PC-9 (cell line): ENCODE measurements at regions not wholly inside any gene's neighbourhood (a gene's known extent, or its start where the extent isn't known, plus 50 kb on each side); places are given as distances from the start of the nearest gene placed in this dataset.

Experiments used
- BruUV-seq: library from RNA; stranded (reverse); fragments of 400-500 nt; replicated peaks from 2 replicates; lab custom pipeline; 2021; lab: Mats Ljungman, UMichigan
- CTCF ChIA-PET: fragments of 300-600 bp; sonication (Branson Sonifier 250); formaldehyde crosslinking; loops from one replicate; lab custom pipeline; 2022; ENCODE audit warnings: antibody characterized with exemption; lab: Charles Lee
- POLR2A ChIA-PET: fragments of 300-600 bp; sonication (Branson Sonifier 250); formaldehyde crosslinking; loops from one replicate; lab custom pipeline; 2022; ENCODE audit warnings: antibody characterized with exemption; ENCODE audit not compliant: unreplicated experiment; lab: Charles Lee
- DNase-seq, 2 experiments: peaks; one replicate each; pipeline versions ENCODE4 v3.0.0 to v3.0.0-alpha.2; 2015 to 2022; ENCODE audit warnings: mixed read lengths in 1 of 2
- H2AFZ ChIP-seq: fragments of 200-600 bp; sonication (generic); 2 replicates; pipeline ENCODE4 v1.8.1; 2017; ENCODE audit warnings: antibody characterized with exemption
- H3F3A ChIP-seq: fragments of 200-600 bp; sonication (generic); 2 replicates; pipeline ENCODE4 v1.8.1; 2017; ENCODE audit warnings: antibody characterized with exemption, mild to moderate bottlenecking, low read depth; ENCODE audit not compliant: insufficient read depth
- H3K27ac ChIP-seq: fragments of 200-600 bp; sonication (generic); 2 replicates; pipeline ENCODE4 v1.6.1; 2016; ENCODE audit warnings: mixed run types
- H3K27me3 ChIP-seq: fragments of 200-600 bp; sonication (generic); 2 replicates; pipeline ENCODE4 v1.6.1; 2016; ENCODE audit warnings: low read depth, mixed run types; ENCODE audit not compliant: insufficient read depth
- H3K36me3 ChIP-seq: fragments of 200-600 bp; sonication (generic); 2 replicates; pipeline ENCODE4 v1.6.1; 2016; ENCODE audit warnings: low read depth, mixed run types
- H3K4me1 ChIP-seq: fragments of 200-600 bp; sonication (generic); replicated peaks from 2 replicates; pipeline ENCODE4 v1.6.1; 2016; ENCODE audit warnings: mixed run types; ENCODE audit not compliant: insufficient read depth
- H3K4me2 ChIP-seq: fragments of 200-600 bp; sonication (generic); 2 replicates; pipeline ENCODE4 v1.6.1; 2017; ENCODE audit warnings: mixed run types
- H3K4me3 ChIP-seq: fragments of 200-600 bp; sonication (generic); 2 replicates; pipeline ENCODE4 v1.6.1; 2016; ENCODE audit warnings: mixed run types
- H3K79me2 ChIP-seq: fragments of 200-600 bp; sonication (generic); 2 replicates; pipeline ENCODE4 v1.6.1; 2017; ENCODE audit warnings: low read depth, mixed run types
- H3K9me2 ChIP-seq: fragments of 200-600 bp; sonication (generic); 2 replicates; pipeline ENCODE4 v1.8.1; 2017; ENCODE audit warnings: mild to moderate bottlenecking; ENCODE audit not compliant: insufficient read depth
- H3K9me3 ChIP-seq: fragments of 200-600 bp; sonication (generic); 2 replicates; pipeline ENCODE4 v1.8.1; 2016; ENCODE audit warnings: low read depth; ENCODE audit not compliant: insufficient read depth
- H4K20me1 ChIP-seq: fragments of 200-600 bp; sonication (generic); 2 replicates; pipeline ENCODE4 v1.8.1; 2017; ENCODE audit not compliant: insufficient read depth
- EZH2 ChIP-seq: fragments of 200-600 bp; sonication (generic); IDR thresholded peaks from 2 replicates; pipeline ENCODE4 v1.8.0; 2017; ENCODE audit warnings: antibody characterized with exemption, low read depth
- intact Hi-C: fragments of 100-400 bp; cut with micrococcal nuclease; formaldehyde crosslinking; loops from one replicate; pipeline ENCODE4 v1.10.0; 2022; ENCODE audit not compliant: unreplicated experiment
- TF ChIP-seq, protein P1 (sequence below): fragments of 200-600 bp; sonication (generic); conservative IDR thresholded peaks from 2 replicates; pipeline ENCODE4 v1.6.1; 2017; ENCODE audit warnings: mixed run types, antibody characterized with exemption, mild to moderate bottlenecking, moderate library complexity

GRCh38 chr13:78410847-78411246 is 192.5 kb downstream of the POU4F1 start:
- no peak overlapping the region for H2AFZ ChIP-seq
- no peaks in the 10 kb centered on the region for H4K20me1 ChIP-seq
- H3K4me1 ChIP-seq, result no peaks in the 10 kb centered on the region
- CTCF ChIA-PET, result no interaction called here
- no TSS peak for BruUV-seq
- H3K27ac ChIP-seq, result no peak overlapping the region
- H3K4me2 ChIP-seq, result no peak overlapping the region
- no peaks in the 10 kb centered on the region for H3K79me2 ChIP-seq
- no peaks in the 10 kb centered on the region for H3K27me3 ChIP-seq
- POLR2A ChIA-PET, result no interaction called here
- H3K9me2 ChIP-seq, result no peaks in the 10 kb centered on the region
- H3F3A ChIP-seq, result no peaks in the 10 kb centered on the region
- no peaks in the 10 kb centered on the region for H3K36me3 ChIP-seq
- no peaks in the 10 kb centered on the region for H3K9me3 ChIP-seq
- no peak overlapping the region for H3K4me3 ChIP-seq
- DNase-seq, result no peak
- no peak for TF ChIP-seq EZH2
- TF ChIP-seq, protein P1, sequence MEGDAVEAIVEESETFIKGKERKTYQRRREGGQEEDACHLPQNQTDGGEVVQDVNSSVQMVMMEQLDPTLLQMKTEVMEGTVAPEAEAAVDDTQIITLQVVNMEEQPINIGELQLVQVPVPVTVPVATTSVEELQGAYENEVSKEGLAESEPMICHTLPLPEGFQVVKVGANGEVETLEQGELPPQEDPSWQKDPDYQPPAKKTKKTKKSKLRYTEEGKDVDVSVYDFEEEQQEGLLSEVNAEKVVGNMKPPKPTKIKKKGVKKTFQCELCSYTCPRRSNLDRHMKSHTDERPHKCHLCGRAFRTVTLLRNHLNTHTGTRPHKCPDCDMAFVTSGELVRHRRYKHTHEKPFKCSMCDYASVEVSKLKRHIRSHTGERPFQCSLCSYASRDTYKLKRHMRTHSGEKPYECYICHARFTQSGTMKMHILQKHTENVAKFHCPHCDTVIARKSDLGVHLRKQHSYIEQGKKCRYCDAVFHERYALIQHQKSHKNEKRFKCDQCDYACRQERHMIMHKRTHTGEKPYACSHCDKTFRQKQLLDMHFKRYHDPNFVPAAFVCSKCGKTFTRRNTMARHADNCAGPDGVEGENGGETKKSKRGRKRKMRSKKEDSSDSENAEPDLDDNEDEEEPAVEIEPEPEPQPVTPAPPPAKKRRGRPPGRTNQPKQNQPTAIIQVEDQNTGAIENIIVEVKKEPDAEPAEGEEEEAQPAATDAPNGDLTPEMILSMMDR, result no peak
- intact Hi-C loops, result no loop called here

DNA sequence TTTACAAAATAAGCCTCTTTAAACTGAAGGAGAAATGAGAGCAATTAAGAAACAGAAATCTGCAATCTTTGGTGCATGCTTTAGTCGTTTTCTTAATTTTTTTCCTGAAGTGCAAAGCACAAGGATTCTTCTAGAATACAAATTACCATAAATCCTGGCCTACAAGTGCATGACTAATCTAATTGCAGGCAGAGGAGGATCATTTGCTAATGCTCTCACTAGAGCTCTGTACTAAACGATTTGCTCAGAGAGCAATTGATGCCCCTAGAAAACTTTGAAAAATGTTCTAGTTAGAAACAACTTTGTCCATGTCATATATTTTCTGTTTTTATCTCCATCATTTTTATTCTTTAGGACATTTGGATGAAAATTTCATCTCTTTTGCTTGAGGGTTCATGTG is 193.2 kb downstream of the POU4F1 start:
- BruUV-seq, result no TSS peak
- Histone ChIP-seq H3K4me2 (no peak overlapping the region), H3K27ac (no peak overlapping the region), H2AFZ (no peak overlapping the region), H3K36me3 (no peaks in the 10 kb centered on the region), H3K79me2 (no peaks in the 10 kb centered on the region), H3K4me3 (no peak overlapping the region), H3K9me2 (no peaks in the 10 kb centered on the region), H3F3A (no peaks in the 10 kb centered on the region), H4K20me1 (no peaks in the 10 kb centered on the region), H3K4me1 (no peaks in the 10 kb centered on the region), H3K9me3 (no peaks in the 10 kb centered on the region), H3K27me3 (no peaks in the 10 kb centered on the region)
- intact Hi-C loops, result no loop called here
- TF ChIP-seq EZH2, result no peak
- TF ChIP-seq, protein P1, result no peak
- POLR2A ChIA-PET, result no interaction called here
- CTCF ChIA-PET, result no interaction called here
- no peak for DNase-seq

DNA sequence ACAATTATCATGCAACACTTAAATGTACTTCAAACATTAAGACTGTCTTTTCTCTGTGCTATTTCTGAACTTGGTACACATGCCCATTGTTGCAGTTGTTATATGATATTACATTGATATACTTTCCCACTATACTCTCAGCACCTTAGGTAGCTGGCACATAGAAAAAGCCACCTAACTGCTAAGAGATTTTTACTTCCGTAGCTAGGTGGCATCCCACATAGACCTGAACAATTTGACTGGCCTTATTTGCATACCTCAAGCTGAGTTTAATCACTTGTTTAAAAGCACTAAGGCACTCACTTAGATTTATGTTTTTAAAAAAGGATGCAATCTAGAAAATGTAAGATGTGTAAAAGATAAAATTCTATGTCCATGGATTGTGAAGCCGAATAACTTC is 194.2 kb downstream of the POU4F1 start:
- no peaks in the 10 kb centered on the region for H3F3A ChIP-seq
- no peak overlapping the region for H3K4me2 ChIP-seq
- TF ChIP-seq, protein P1, result no peak
- TF ChIP-seq EZH2, result no peak
- no peaks in the 10 kb centered on the region for H3K9me3 ChIP-seq
- ChIA-PET CTCF (no interaction called here), POLR2A (no interaction called here)
- H4K20me1 ChIP-seq, result no peaks in the 10 kb centered on the region
- no peak for DNase-seq
- intact Hi-C loops, result no loop called here
- no peaks in the 10 kb centered on the region for H3K79me2 ChIP-seq
- no peaks in the 10 kb centered on the region for H3K36me3 ChIP-seq
- H3K27me3 ChIP-seq, result no peaks in the 10 kb centered on the region
- BruUV-seq, result no TSS peak
- no peaks in the 10 kb centered on the region for H3K9me2 ChIP-seq
- no peak overlapping the region for H3K4me3 ChIP-seq
- no peaks in the 10 kb centered on the region for H3K4me1 ChIP-seq
- no peak overlapping the region for H2AFZ ChIP-seq
- H3K27ac ChIP-seq, result no peak overlapping the region
